ENCODE measurements at regions not wholly inside any gene's neighbourhood (a gene's known extent, or its start where the extent isn't known, plus 50 kb on each side); places are given as distances from the start of the nearest gene placed in this dataset.

GRCh38 chr2:48107326-48107925 lies 201.1 kb upstream of the FBXO11 start:
- peak; percentile 85 for DNase-seq (ENCODE audit: low read depth)

GRCh38 chr2:48108455-48108854 lies 202.2 kb upstream of the FBXO11 start:
- no peak for DNase-seq (ENCODE audit: low read depth)

- DNase-seq (ENCODE audit: low read depth): no peak
Observed at GRCh38 chr2:48109491-48110204, 203.3 kb upstream of the FBXO11 start.

GRCh38 chr2:48110492-48110891 lies 204.0 kb upstream of the FOXN2 start:
- DNase-seq (ENCODE audit: low read depth): no peak

- peak; percentile 93 for DNase-seq (ENCODE audit: low read depth)
Observed at GRCh38 chr2:48112911-48113680, 201.4 kb upstream of the FOXN2 start.

GRCh38 chr2:48113767-48114166 lies 200.7 kb upstream of the FOXN2 start:
- DNase-seq (ENCODE audit: low read depth): no peak

GRCh38 chr2:48114256-48114655 lies 200.2 kb upstream of the FOXN2 start:
- DNase-seq (ENCODE audit: low read depth): peak; percentile 94

GRCh38 chr2:48116497-48116896 lies 198.0 kb upstream of the FOXN2 start:
- no peak for DNase-seq (ENCODE audit: low read depth)

- DNase-seq (ENCODE audit: low read depth): no peak
Observed at GRCh38 chr2:48118895-48119294, 195.6 kb upstream of the FOXN2 start.

- no peak for DNase-seq (ENCODE audit: low read depth)
Observed at GRCh38 chr2:48120112-48120511, 194.4 kb upstream of the FOXN2 start.

- DNase-seq (ENCODE audit: low read depth): peak; percentile 79
Observed at GRCh38 chr2:48120759-48121242, 193.7 kb upstream of the FOXN2 start.

- no peak for DNase-seq (ENCODE audit: low read depth)
Observed at GRCh38 chr2:48122166-48122565, 192.3 kb upstream of the FOXN2 start.

GRCh38 chr2:48124592-48124991 lies 189.9 kb upstream of the FOXN2 start:
- DNase-seq (ENCODE audit: low read depth): no peak

GRCh38 chr2:48126162-48126561 lies 188.3 kb upstream of the FOXN2 start:
- peak; percentile 88 for DNase-seq (ENCODE audit: low read depth)

GRCh38 chr2:48127612-48128191 lies 186.8 kb upstream of the FOXN2 start:
- no peak for DNase-seq (ENCODE audit: low read depth)

- no peak for DNase-seq (ENCODE audit: low read depth)
Observed at GRCh38 chr2:48129293-48129950, 185.1 kb upstream of the FOXN2 start.

GRCh38 chr2:48131539-48132270 lies 182.8 kb upstream of the FOXN2 start:
- DNase-seq (ENCODE audit: low read depth): peak; percentile 86

- DNase-seq (ENCODE audit: low read depth): no peak
Observed at GRCh38 chr2:48132271-48132625, 182.2 kb upstream of the FOXN2 start.

- no peak for DNase-seq (ENCODE audit: low read depth)
Observed at GRCh38 chr2:48134704-48135103, 179.8 kb upstream of the FOXN2 start.

- no peak for DNase-seq (ENCODE audit: low read depth)
Observed at GRCh38 chr2:48135797-48136196, 178.7 kb upstream of the FOXN2 start.

GRCh38 chr2:48137829-48138228 lies 176.7 kb upstream of the FOXN2 start:
- no peak for DNase-seq (ENCODE audit: low read depth)
